Stimulated activated naive CD8-positive, alpha-beta T cell treated with anti-CD3 and anti-CD28 coated beads, Interleukin-15, Interleukin-2, amounts not matched to agents 100 U/mL and 50 U/mL, for 24 hours (primary cell): ENCODE measurements at regions not wholly inside any gene's neighbourhood (a gene's known extent, or its start where the extent isn't known, plus 50 kb on each side); places are given as distances from the start of the nearest gene placed in this dataset.
"Not testable (repeated sequence)": the region's sequence is repeated elsewhere in the genome, so short reads cannot be mapped to it uniquely, and the experiment has no call there.

Source experiments
- ATAC-seq: fragments of 150-1000 bp; cut with Tn5 transposase; one replicate; pipeline ENCODE4 v1.10.0; 2021
- DNase-seq: peaks from one replicate; pipeline ENCODE4 v3.0.0; 2021

GRCh38 chr12:25337916-25338315, 87.2 kb upstream of the KRAS start:
- ATAC-seq (no peak), DNase-seq (no peak)

GRCh38 chr12:25332143-25332542, 81.4 kb upstream of the KRAS start:
- DNase-seq = no peak
- no peak for ATAC-seq

- no peak for DNase-seq
- no peak for ATAC-seq
These were observed 77.5 kb upstream of the KRAS start for GRCh38 chr12:25328072-25328712.

GRCh38 chr12:25327321-25327720, 76.6 kb upstream of the KRAS start:
- ATAC-seq (no peak), DNase-seq (no peak)

GRCh38 chr12:25326326-25326725, 75.6 kb upstream of the KRAS start:
- DNase-seq = no peak
- no peak for ATAC-seq

- no peak for ATAC-seq
- DNase-seq = no peak
These were observed 74.1 kb upstream of the KRAS start for GRCh38 chr12:25324861-25325260.

- no peak for DNase-seq
These were observed 72.9 kb upstream of the KRAS start for GRCh38 chr12:25323581-25323982.

GRCh38 chr12:25322918-25323531, 72.3 kb upstream of the KRAS start:
- DNase-seq = no peak
- peak; percentile 40 for ATAC-seq

More at GRCh38 chr12:25323581-25323982, 72.9 kb upstream of the KRAS start:
- peak; percentile 54 for ATAC-seq

- no peak for DNase-seq
- ATAC-seq = no peak
These were observed 71.6 kb upstream of the KRAS start for GRCh38 chr12:25322351-25322750.

- ATAC-seq (no peak), DNase-seq (no peak)
These were observed 71.0 kb upstream of the KRAS start for GRCh38 chr12:25321772-25322171.

- DNase-seq (peak; percentile 12), ATAC-seq (peak; percentile 58)
These were observed 69.6 kb upstream of the KRAS start for GRCh38 chr12:25320123-25321006.

GRCh38 chr12:25319233-25319984, 68.7 kb upstream of the KRAS start:
- DNase-seq (no peak), ATAC-seq (no peak)

- ATAC-seq = no peak
- no peak for DNase-seq
These were observed 66.8 kb upstream of the KRAS start for GRCh38 chr12:25317553-25317952.

- no peak for ATAC-seq
These were observed 64.7 kb upstream of the KRAS start for GRCh38 chr12:25315388-25315787.

GRCh38 chr12:25313266-25313990, 62.7 kb upstream of the KRAS start:
- not testable (repeated sequence) for DNase-seq, ATAC-seq

More at GRCh38 chr12:25315388-25315787, 64.7 kb upstream of the KRAS start:
- no peak for DNase-seq

GRCh38 chr12:25311506-25311905, 60.8 kb upstream of the KRAS start:
- no peak for ATAC-seq
- no peak for DNase-seq

- DNase-seq = not testable (repeated sequence)
These were observed 59.3 kb upstream of the KRAS start for GRCh38 chr12:25310071-25310470.

GRCh38 chr12:25308756-25309155, 58.0 kb upstream of the KRAS start:
- DNase-seq = no peak
- no peak for ATAC-seq

More at GRCh38 chr12:25310071-25310470, 59.3 kb upstream of the KRAS start:
- not testable (repeated sequence) for ATAC-seq

GRCh38 chr12:25307818-25308217, 57.1 kb upstream of the KRAS start:
- DNase-seq (no peak), ATAC-seq (no peak)

- no peak for DNase-seq
- ATAC-seq = no peak
These were observed 51.1 kb upstream of the KRAS start for GRCh38 chr12:25301798-25302197.
